ENCODE measurements at regions not wholly inside any gene's neighbourhood (a gene's known extent, or its start where the extent isn't known, plus 50 kb on each side); places are given as distances from the start of the nearest gene placed in this dataset.

DNA sequence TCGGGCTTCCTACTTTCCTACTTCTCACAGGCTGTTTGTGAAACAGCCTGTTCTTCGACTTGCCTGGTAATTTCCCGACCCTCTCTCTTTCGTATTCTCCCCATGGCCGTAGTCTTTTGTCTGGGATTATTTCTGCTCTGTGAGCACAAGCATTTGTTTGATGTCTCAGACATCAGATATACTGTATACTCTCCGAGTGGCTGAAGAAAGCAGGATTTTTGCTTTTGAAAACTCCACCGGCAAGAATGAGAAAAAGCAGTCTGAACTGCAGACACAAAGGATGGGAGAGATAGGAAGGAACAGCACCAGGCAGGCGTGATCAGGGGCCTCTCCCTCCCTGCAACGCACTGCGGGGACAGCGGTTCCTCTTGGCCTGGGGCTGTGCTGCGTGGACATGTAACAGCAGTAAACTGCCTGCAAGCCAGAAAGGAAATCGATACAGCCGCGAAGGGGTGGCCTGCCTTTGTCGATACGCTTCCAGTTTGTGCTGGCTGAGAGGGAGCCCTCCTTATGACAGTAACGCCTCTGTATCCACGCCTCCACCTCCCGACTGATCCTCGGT lies 313.9 kb upstream of the TLE4 start:
- Histone ChIP-seq H3K4ac (replicated peaks; ENCODE audit: insufficient read length, low read depth, low read length) (no peak overlapping the region), H3K79me2 (ENCODE audit: control insufficient read depth in 1 of 2, insufficient read depth in 2 of 2, low read length in 2 of 2) (no peaks in the 10 kb centered on the region), H3K56ac (replicated peaks; ENCODE audit: insufficient read length, low read depth, low read length) (no peak overlapping the region), H4K8ac (ENCODE audit: extremely low read depth, insufficient read depth, low read length) (no peak overlapping the region), H3K14ac (ENCODE audit: insufficient read length) (no peak overlapping the region), H3K18ac (ENCODE audit: extremely low read depth, low read length) (no peak overlapping the region), H2BK20ac (ENCODE audit: low read length) (no peak overlapping the region), H3K4me2 (ENCODE audit: insufficient read depth in 1 of 2, low read depth in 2 of 2, low read length in 2 of 2) (no peak overlapping the region; a peak in 1 of 4 replicates), H2BK15ac (ENCODE audit: low read length) (no peak overlapping the region), H3K9ac (replicated peaks in 1 of 4; ENCODE audit: extremely low read depth in 1 of 4, low read depth in 3 of 4, low read length in 3 of 4) (no peak overlapping the region), H3K79me1 (ENCODE audit: low read depth, low read length) (no peaks in the 10 kb centered on the region), H3K9me3 (ENCODE audit: insufficient read depth in 2 of 2, low read depth in 1 of 2, low read length in 1 of 2) (no peaks in the 10 kb centered on the region), H3K23me2 (ENCODE audit: low read depth, low read length) (no peaks in the 10 kb centered on the region), H2AFZ (ENCODE audit: low read length) (no peak overlapping the region), H4K20me1 (replicated peaks in 1 of 2; ENCODE audit: control insufficient read depth in 1 of 2, insufficient read depth in 2 of 2, low read length in 2 of 2) (no peaks in the 10 kb centered on the region), H3K4me1 (replicated peaks in 1 of 4; ENCODE audit: control insufficient read depth in 3 of 4, insufficient read depth in 4 of 4, low read length in 3 of 4) (peaks cover 0 to 9% (median under 1%) of the 10 kb centered on the region in 4 experiments; a peak in 3 of 7 replicates), H4K5ac (ENCODE audit: insufficient read length, low read depth, low read length) (no peak overlapping the region), H2BK5ac (ENCODE audit: low read depth, low read length) (no peak overlapping the region), H2AK5ac (ENCODE audit: low read depth, low read length) (no peak overlapping the region), H3K23ac (ENCODE audit: insufficient read length) (no peak overlapping the region), H3K27me3 (replicated peaks in 1 of 4; ENCODE audit: control insufficient read depth in 3 of 4, extremely low read depth in 1 of 4, insufficient read depth in 3 of 4, low read length in 3 of 4) (no peaks in the 10 kb centered on the region), H3K36me3 (ENCODE audit: control insufficient read depth in 2 of 4, insufficient read depth in 4 of 4, low read length in 3 of 4) (no peaks in the 10 kb centered on the region), H4K91ac (replicated peaks; ENCODE audit: insufficient read length, low read length) (no peak overlapping the region), H2BK120ac (replicated peaks; ENCODE audit: low read depth, low read length) (no peak overlapping the region), H3K27ac (ENCODE audit: low read depth, low read length) (no peak overlapping the region), H2BK12ac (ENCODE audit: low read depth, low read length) (no peak overlapping the region), H3K4me3 (ENCODE audit: extremely low read depth in 1 of 4, insufficient read depth in 2 of 4, low read depth in 3 of 4, low read length in 4 of 4) (no peak overlapping the region)
- ChIA-PET CTCF (ENCODE audit: partially characterized antibody) (interaction anchor here (1.3 to 1.5 kb wide), 2 partner anchors 16 to 128 kb away, joined by 3 to 5 read pairs; no protein-coding TSS in a partner anchor), POLR2A (ENCODE audit: partially characterized antibody) (no interaction called here)
- DNase-seq (ENCODE audit: low read depth in 1 of 2, low spot score in 2 of 2) (no peak), FAIRE-seq (no peak)
- TF ChIP-seq CTBP2 (IDR thresholded peaks at IDR 0.05; ENCODE audit: borderline replicate concordance, insufficient read depth, insufficient read length, low read length) (no peak), CEBPB (IDR thresholded peaks at IDR 0.05; ENCODE audit: low read depth, low read length) (no peak), KDM4A (IDR thresholded peaks at IDR 0.05; ENCODE audit: low read depth, low read length, severe bottlenecking) (no peak), CBX5 (IDR thresholded peaks at IDR 0.05; ENCODE audit: low read depth, low read length) (no peak), SAP30 (IDR thresholded peaks at IDR 0.05; ENCODE audit: insufficient read depth, insufficient replicate concordance, low read length) (no peak), TBP (IDR thresholded peaks at IDR 0.05; ENCODE audit: low read depth, low read length) (no peak)
- 91% methylated on average over 21 of the region's 21 CpGs; no CpG with 5 or more reads in 1 of the 2 experiments for WGBS, 2 experiments (ENCODE audit: extremely low coverage in 1 of 2, insufficient coverage in 1 of 2, insufficient read length in 1 of 2, insufficient replicate concordance in 2 of 2, low coverage in 1 of 2, low lambda C conversion rate in 2 of 2, missing lambda C conversion rate in 1 of 2)
